Sigmoid colon (tissue), 6 donors: ENCODE measurements at regions not wholly inside any gene's neighbourhood (a gene's known extent, or its start where the extent isn't known, plus 50 kb on each side); places are given as distances from the start of the nearest gene placed in this dataset.
A peak's percentile ranks its signal among the peaks of the same experiment; 100 is the strongest.

Source experiments
- DNase-seq: peaks from one replicate; pipeline ENCODE4 v3.0.0-alpha.2; 2019
- H3K27ac ChIP-seq, 4 donors: fragments of 200-600 bp; sonication (generic); one replicate each; pipeline ENCODE4 v1.5.1; 2016 to 2019; ENCODE audit warnings: mild to moderate bottlenecking in 1 of 4
- H3K27me3 ChIP-seq, 3 donors: fragments of 200-600 bp; sonication (generic); one replicate each; pipeline ENCODE4 v1.5.1; 2019; ENCODE audit warnings: mild to moderate bottlenecking in 1 of 3
- H3K36me3 ChIP-seq, 4 donors: fragments of 200-600 bp; sonication (generic); one replicate each; pipeline ENCODE4 v1.5.1; 2016 to 2019
- H3K4me1 ChIP-seq, 4 donors: fragments of 200-600 bp; sonication (generic); one replicate each; pipeline ENCODE4 v1.5.1; 2017 to 2019
- H3K4me3 ChIP-seq, 4 donors: fragments of 200-600 bp; sonication (generic); one replicate each; pipeline ENCODE4 v1.5.1; 2017 to 2019; ENCODE audit warnings: mild to moderate bottlenecking in 2 of 4, moderate library complexity in 1 of 4
- H3K9me3 ChIP-seq, 4 donors: fragments of 200-600 bp in 3 of 4; sonication (generic) in 3 of 4; one replicate each; pipeline versions ENCODE4 v1.5.1 to v1.6.1; 2013 to 2019
- EP300 ChIP-seq, 4 donors: sonication (generic); formaldehyde crosslinking; IDR thresholded peaks; one replicate each; pipeline ENCODE4 v1.6.1; 2017; ENCODE audit warnings: antibody characterized with exemption in 4 of 4
- POLR2A ChIP-seq, 2 donors: fragments of 450-650 bp; IDR thresholded peaks; one replicate each; pipeline ENCODE4 v1.6.1; 2016; ENCODE audit warnings: antibody characterized with exemption in 2 of 2, mild to moderate bottlenecking in 2 of 2, moderate library complexity in 2 of 2
- POLR2AphosphoS5 ChIP-seq, 4 donors: sonication (generic); formaldehyde crosslinking; IDR thresholded peaks; one replicate each; pipeline ENCODE4 v1.6.1; 2017; ENCODE audit warnings: antibody characterized with exemption in 4 of 4
- WGBS, 2 donors: extraction: QIAGEN DNeasy Blood & Tissue Kit; methylation state at CpG; one replicate each; pipeline ENCODE4 v1.1.7; 2013; 5-methylcytosine and 5-hydroxymethylcytosine counted together
- intact Hi-C: fragments of 100-400 bp; cut with DNase I; formaldehyde crosslinking; loops from one replicate; pipeline ENCODE4 v1.15.1; 2023
- TF ChIP-seq, protein P1 (sequence below), 4 experiments: fragments of 450-650 bp in 3 of 4; fragments of 200-600 bp in 1 of 4; IDR thresholded peaks; one replicate each; pipeline ENCODE4 v1.5.1; 2016 to 2019; ENCODE audit warnings: antibody characterized with exemption in 4 of 4, mild to moderate bottlenecking in 3 of 4, moderate library complexity in 2 of 4
- donor health status: healthy with polysubstance abuse.
- donor health status: healthy.

DNA sequence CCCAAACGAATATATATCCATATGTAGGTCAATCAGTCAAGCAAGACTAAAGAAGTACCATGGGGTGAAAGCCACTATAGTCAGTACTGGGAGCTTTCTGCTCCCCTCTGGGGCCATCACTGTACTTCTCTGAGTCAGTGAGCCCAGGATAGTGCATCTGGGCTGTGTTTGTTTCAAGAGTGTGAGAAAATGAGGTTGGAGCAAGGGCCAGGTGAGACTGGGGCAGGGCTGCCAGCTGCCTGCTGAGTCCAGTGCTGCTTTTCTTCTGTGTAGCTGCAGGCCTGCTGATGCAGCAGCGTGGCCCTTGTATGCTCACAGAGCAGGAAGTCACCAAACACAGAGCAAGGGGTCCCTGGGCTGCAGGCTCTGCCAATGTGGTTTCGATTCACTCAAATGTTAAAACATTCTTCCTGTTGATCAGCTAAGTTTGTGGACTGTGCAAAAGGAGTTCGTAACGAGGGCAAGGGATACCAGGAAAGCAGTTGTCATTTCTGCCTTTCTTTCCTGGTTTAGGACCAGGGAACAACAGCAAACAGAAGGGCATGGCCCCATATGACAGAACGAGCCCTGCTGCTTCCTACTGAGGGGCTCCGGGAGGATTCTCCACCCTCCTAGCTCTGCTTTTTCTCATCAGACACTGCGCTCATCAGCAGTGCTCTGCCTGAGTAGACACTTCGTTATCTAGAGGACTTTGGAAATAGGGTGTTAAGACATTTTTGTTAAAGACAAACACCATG is 65.4 kb upstream of the TNS3 start:
- no peak overlapping the region for H3K27ac ChIP-seq
- intact Hi-C loops, result no loop called here
- TF ChIP-seq EP300 (IDR thresholded peaks at IDR 0.05) (no peak), POLR2AphosphoS5 (IDR thresholded peaks at IDR 0.05) (no peak), POLR2A (IDR thresholded peaks at IDR 0.05) (no peak)
- TF ChIP-seq, protein P1, sequence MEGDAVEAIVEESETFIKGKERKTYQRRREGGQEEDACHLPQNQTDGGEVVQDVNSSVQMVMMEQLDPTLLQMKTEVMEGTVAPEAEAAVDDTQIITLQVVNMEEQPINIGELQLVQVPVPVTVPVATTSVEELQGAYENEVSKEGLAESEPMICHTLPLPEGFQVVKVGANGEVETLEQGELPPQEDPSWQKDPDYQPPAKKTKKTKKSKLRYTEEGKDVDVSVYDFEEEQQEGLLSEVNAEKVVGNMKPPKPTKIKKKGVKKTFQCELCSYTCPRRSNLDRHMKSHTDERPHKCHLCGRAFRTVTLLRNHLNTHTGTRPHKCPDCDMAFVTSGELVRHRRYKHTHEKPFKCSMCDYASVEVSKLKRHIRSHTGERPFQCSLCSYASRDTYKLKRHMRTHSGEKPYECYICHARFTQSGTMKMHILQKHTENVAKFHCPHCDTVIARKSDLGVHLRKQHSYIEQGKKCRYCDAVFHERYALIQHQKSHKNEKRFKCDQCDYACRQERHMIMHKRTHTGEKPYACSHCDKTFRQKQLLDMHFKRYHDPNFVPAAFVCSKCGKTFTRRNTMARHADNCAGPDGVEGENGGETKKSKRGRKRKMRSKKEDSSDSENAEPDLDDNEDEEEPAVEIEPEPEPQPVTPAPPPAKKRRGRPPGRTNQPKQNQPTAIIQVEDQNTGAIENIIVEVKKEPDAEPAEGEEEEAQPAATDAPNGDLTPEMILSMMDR (IDR thresholded peaks at IDR 0.05), result no peak
- H3K4me1 ChIP-seq, result peaks cover 0 to 8% (median 0%) of the 10 kb centered on the region in 4 donors
- no peak for DNase-seq
- no peaks in the 10 kb centered on the region for H3K9me3 ChIP-seq
- H3K27me3 ChIP-seq, result no peaks in the 10 kb centered on the region
- no peak overlapping the region for H3K4me3 ChIP-seq
- no peaks in the 10 kb centered on the region for H3K36me3 ChIP-seq
- WGBS, 2 donors, result 51 to 72% methylated on average over 9 of the region's 9 CpGs

DNA sequence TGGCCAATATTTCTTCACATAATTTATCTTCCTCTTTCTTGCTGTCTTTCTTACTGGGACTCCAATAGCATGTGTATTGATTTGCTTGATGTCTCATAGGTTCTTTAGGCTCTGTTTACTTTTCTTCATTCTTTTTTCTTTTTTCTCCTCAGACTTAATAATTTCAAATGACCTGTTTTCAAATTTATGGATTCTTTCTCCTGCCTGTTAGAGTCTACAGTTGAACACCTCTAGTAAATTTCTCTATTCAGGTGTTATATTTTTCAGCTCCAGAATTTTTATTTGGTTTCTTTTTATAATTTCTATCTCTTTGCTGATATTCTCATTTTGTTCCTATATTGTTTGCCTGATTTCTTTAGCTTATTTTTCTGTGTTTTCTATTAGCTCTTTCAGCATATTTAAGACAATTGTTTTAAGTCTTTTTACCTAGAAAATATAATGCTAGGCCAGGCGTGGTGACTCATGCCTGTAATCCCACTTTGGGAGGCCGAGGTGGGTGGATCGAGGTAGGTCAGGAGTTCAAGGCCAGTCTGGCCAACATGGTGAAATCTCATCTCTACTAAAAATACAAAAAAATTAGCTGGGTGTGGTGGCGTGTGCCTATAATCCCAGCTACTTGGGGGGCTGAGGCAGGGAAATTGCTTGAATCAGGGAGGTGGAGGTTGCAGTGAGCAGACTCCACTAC is 61.9 kb upstream of the TNS3 start:
- no peaks in the 10 kb centered on the region for H3K27me3 ChIP-seq
- no peak overlapping the region for H3K4me3 ChIP-seq
- no peaks in the 10 kb centered on the region for H3K36me3 ChIP-seq
- H3K4me1 ChIP-seq, result peaks cover 0 to 28% (median 20%) of the 10 kb centered on the region in 4 donors
- no peak for DNase-seq
- 90 to 93% methylated on average over 4 of the region's 4 CpGs for WGBS, 2 donors
- no peak for TF ChIP-seq EP300 (IDR thresholded peaks at IDR 0.05)
- no peak for TF ChIP-seq POLR2A (IDR thresholded peaks at IDR 0.05)
- TF ChIP-seq, protein P1 (IDR thresholded peaks at IDR 0.05), result no peak
- no peak for TF ChIP-seq POLR2AphosphoS5 (IDR thresholded peaks at IDR 0.05)
- intact Hi-C loops, result no loop called here
- H3K9me3 ChIP-seq, result no peaks in the 10 kb centered on the region
- H3K27ac ChIP-seq, result no peak overlapping the region

DNA sequence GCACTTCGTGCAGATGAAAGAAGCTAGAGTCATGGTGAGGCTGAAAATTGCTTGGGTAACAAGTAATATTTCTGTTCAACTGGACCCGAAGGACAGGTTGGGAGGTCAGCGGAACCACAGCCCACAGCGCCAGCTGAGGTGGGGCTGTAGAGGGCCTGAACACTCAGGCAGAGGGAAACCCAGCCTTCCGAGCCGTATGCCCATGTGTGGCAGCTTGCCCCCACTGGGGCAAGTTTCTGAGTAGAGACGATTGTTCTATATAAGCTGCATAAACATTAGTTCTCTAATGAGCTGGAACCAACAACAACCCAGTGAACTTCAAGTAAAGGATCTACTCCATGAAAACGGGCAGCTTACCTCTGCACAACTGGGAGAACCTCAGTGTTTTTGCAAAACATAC is 58.4 kb upstream of the TNS3 start:
- Histone ChIP-seq H3K27me3 (no peaks in the 10 kb centered on the region), H3K27ac (peak overlapping the region; percentile 30 to 76 (median 56)), H3K9me3 (no peaks in the 10 kb centered on the region), H3K36me3 (no peaks in the 10 kb centered on the region), H3K4me3 (no peak overlapping the region), H3K4me1 (peaks cover 0 to 64% (median 55%) of the 10 kb centered on the region in 4 donors)
- 91 to 93% methylated on average over 8 of the region's 8 CpGs for WGBS, 2 donors
- no peak for DNase-seq
- TF ChIP-seq POLR2AphosphoS5 (IDR thresholded peaks at IDR 0.05) (no peak), POLR2A (IDR thresholded peaks at IDR 0.05) (no peak), EP300 (IDR thresholded peaks at IDR 0.05) (no peak)
- TF ChIP-seq, protein P1 (IDR thresholded peaks at IDR 0.05), result no peak
- intact Hi-C loops, result no loop called here

DNA sequence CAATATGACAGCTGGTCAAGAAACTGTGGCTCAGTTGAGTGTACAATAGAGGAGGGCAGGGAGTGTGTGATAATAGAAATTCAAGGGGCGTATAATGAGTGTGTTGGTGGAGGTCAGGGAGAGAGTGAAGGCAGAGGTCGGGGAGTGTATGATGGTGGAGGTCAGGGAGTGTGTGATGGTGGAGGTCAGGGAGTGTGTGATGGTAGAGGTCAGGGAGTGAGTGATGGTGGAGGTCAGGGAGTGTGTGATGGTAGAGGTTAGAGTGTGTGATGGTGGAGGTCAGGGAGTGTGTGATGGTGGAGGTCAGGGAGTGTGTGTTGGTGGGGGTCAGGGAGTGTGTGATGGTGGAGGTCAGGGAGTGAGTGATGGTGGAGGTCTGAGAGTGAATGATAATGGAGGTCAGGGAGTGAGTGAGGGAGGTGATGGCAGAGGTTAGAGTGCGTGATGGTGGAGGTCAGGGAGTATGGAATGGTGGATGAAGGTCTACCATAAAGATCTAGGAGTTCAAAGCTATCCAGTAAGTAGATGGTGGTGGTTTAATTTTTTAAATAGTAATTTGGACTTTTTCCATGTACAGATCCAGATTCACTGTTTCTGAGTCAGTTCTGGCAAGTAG is 57.7 kb upstream of the TNS3 start:
- peaks cover 0 to 70% (median 61%) of the 10 kb centered on the region in 4 donors for H3K4me1 ChIP-seq

More for the DNA sequence above, 57.7 kb upstream of the TNS3 start:
- 75 to 91% methylated on average over 3 of the region's 3 CpGs for WGBS, 2 donors
- intact Hi-C loops, result loop anchor here (5.0 to 10.0 kb wide), 4 partner anchors 42 to 145 kb away; no protein-coding TSS in a partner anchor
- H3K9me3 ChIP-seq, result no peaks in the 10 kb centered on the region
- no peak for DNase-seq
- TF ChIP-seq EP300 (IDR thresholded peaks at IDR 0.05), result no peak
- TF ChIP-seq POLR2AphosphoS5 (IDR thresholded peaks at IDR 0.05), result no peak
- H3K27me3 ChIP-seq, result no peaks in the 10 kb centered on the region
- no peaks in the 10 kb centered on the region for H3K36me3 ChIP-seq
- H3K4me3 ChIP-seq, result no peak overlapping the region
- H3K27ac ChIP-seq, result peak overlapping the region; percentile 30 to 76 (median 56)
